HEK293 (cell line): ENCODE measurements at regions not wholly inside any gene's neighbourhood (a gene's known extent, or its start where the extent isn't known, plus 50 kb on each side); places are given as distances from the start of the nearest gene placed in this dataset.

Experiments used
- CTCF ChIA-PET: fragments of 350-600 bp; formaldehyde crosslinking; extraction: SDS; loops from one replicate; lab custom pipeline; 2021; ENCODE audit warnings: antibody characterized with exemption; lab: Yijun Ruan, JAX
- POLR2A ChIA-PET: fragments of 300-600 bp; formaldehyde crosslinking; extraction: SDS; loops from one replicate; lab custom pipeline; 2020; ENCODE audit warnings: antibody characterized with exemption, inconsistent platforms; lab: Yijun Ruan, JAX
- H3K27ac ChIP-seq: fragments of 200-500 bp; sonication (Bioruptor generic); 2 replicates; pipeline ENCODE4 v1.5.1; 2014; ENCODE audit warnings: low read depth, low read length, control low read depth, inconsistent platforms; ENCODE audit errors: extremely low read depth
- H3K36me3 ChIP-seq, 2 experiments: fragments of 200-500 bp in 1 of 2; sonication (Bioruptor generic) in 1 of 2; 1 replicate in 1 of 2; 2 replicates in 1 of 2; pipeline ENCODE4 v1.5.1; 2014 to 2017; ENCODE audit warnings: inconsistent platforms in 2 of 2, low read length in 2 of 2; ENCODE audit not compliant: control insufficient read depth in 2 of 2, insufficient read depth in 1 of 2
- H3K4me1 ChIP-seq: fragments of 200-500 bp; sonication (Bioruptor generic); 2 replicates; pipeline ENCODE4 v1.5.1; 2014; ENCODE audit warnings: mild to moderate bottlenecking, low read length, inconsistent platforms; ENCODE audit not compliant: control insufficient read depth, insufficient read depth
- H3K4me3 ChIP-seq: 2 replicates; pipeline ENCODE4 v1.5.1; 2011; ENCODE audit warnings: low read depth, mild to moderate bottlenecking, control low read depth, low read length, moderate library complexity
- H3K9me3 ChIP-seq: fragments of 200-500 bp; sonication (Bioruptor generic); 2 replicates; pipeline ENCODE4 v1.5.1; 2014; ENCODE audit warnings: low read depth, low read length, inconsistent platforms; ENCODE audit not compliant: control insufficient read depth, insufficient read depth
- BCL11B ChIP-seq: fragments of 450-650 bp; formaldehyde crosslinking; IDR thresholded peaks from 2 replicates; pipeline ENCODE4 v1.5.1; 2016; ENCODE audit warnings: low read depth, missing biosample characterization, missing genetic modification characterization
- GLIS1 ChIP-seq: fragments of 450-650 bp; formaldehyde crosslinking; IDR thresholded peaks from 2 replicates; pipeline ENCODE4 v1.5.1; 2016; ENCODE audit warnings: missing biosample characterization, missing genetic modification characterization
- HOXA7 ChIP-seq: sonication (generic); formaldehyde crosslinking; IDR thresholded peaks from 2 replicates; pipeline ENCODE4 v1.8.1; 2022; ENCODE audit warnings: missing genetic modification reagents, borderline replicate concordance
- KLF17 ChIP-seq: fragments of 450-650 bp; formaldehyde crosslinking; IDR thresholded peaks from 2 replicates; pipeline ENCODE4 v1.5.1; 2016; ENCODE audit warnings: missing biosample characterization, missing genetic modification characterization
- KLF9 ChIP-seq: fragments of 450-650 bp; formaldehyde crosslinking; IDR thresholded peaks from 2 replicates; pipeline ENCODE4 v1.5.1; 2016; ENCODE audit warnings: missing biosample characterization, missing genetic modification characterization, low read depth
- SP7 ChIP-seq: fragments of 450-650 bp; formaldehyde crosslinking; IDR thresholded peaks from 2 replicates; pipeline ENCODE4 v1.5.1; 2016; ENCODE audit warnings: missing biosample characterization, missing genetic modification characterization
- YY1 ChIP-seq: fragments of 450-650 bp; formaldehyde crosslinking; IDR thresholded peaks from 2 replicates; pipeline ENCODE4 v1.5.1; 2018; ENCODE audit warnings: missing biosample characterization, missing genetic modification characterization
- ZBTB21 ChIP-seq: fragments of 450-650 bp; formaldehyde crosslinking; IDR thresholded peaks from 2 replicates; pipeline ENCODE4 v1.5.1; 2017; ENCODE audit warnings: missing biosample characterization, missing genetic modification characterization
- ZNF138 ChIP-seq: fragments of 450-650 bp; formaldehyde crosslinking; IDR thresholded peaks from 2 replicates; pipeline ENCODE4 v1.5.1; 2016; ENCODE audit warnings: missing biosample characterization, missing genetic modification characterization, borderline replicate concordance
- ZNF146 ChIP-seq: fragments of 450-650 bp; formaldehyde crosslinking; IDR thresholded peaks from 2 replicates; pipeline ENCODE4 v1.5.1; 2016; ENCODE audit warnings: missing biosample characterization, missing genetic modification characterization
- ZNF16 ChIP-seq: fragments of 450-650 bp; formaldehyde crosslinking; IDR thresholded peaks from 2 replicates; pipeline ENCODE4 v1.5.1; 2016; ENCODE audit warnings: low read depth, missing biosample characterization, missing genetic modification characterization
- ZNF169 ChIP-seq: fragments of 450-650 bp; formaldehyde crosslinking; IDR thresholded peaks from 2 replicates; pipeline ENCODE4 v1.5.1; 2016; ENCODE audit warnings: missing biosample characterization, missing genetic modification characterization
- ZNF175 ChIP-seq: fragments of 450-650 bp; formaldehyde crosslinking; IDR thresholded peaks from 2 replicates; pipeline ENCODE4 v1.5.1; 2016; ENCODE audit warnings: missing biosample characterization, missing genetic modification characterization
- ZNF2 ChIP-seq: fragments of 450-650 bp; formaldehyde crosslinking; IDR thresholded peaks from 2 replicates; pipeline ENCODE4 v1.5.1; 2016; ENCODE audit warnings: missing biosample characterization, missing genetic modification characterization
- ZNF211 ChIP-seq: fragments of 450-650 bp; formaldehyde crosslinking; IDR thresholded peaks from 2 replicates; pipeline ENCODE4 v1.5.1; 2016; ENCODE audit warnings: low read depth, missing biosample characterization, missing genetic modification characterization
- ZNF280D ChIP-seq: fragments of 450-650 bp; formaldehyde crosslinking; IDR thresholded peaks from 2 replicates; pipeline ENCODE4 v1.5.1; 2016; ENCODE audit warnings: missing biosample characterization, missing genetic modification characterization
- ZNF350 ChIP-seq: fragments of 450-650 bp; formaldehyde crosslinking; IDR thresholded peaks from 2 replicates; pipeline ENCODE4 v1.5.0; 2017; ENCODE audit warnings: missing biosample characterization, mild to moderate bottlenecking, missing genetic modification characterization
- ZNF391 ChIP-seq: fragments of 450-650 bp; formaldehyde crosslinking; IDR thresholded peaks from 2 replicates; pipeline ENCODE4 v1.5.1; 2016; ENCODE audit warnings: low read depth, missing biosample characterization, missing genetic modification characterization, borderline replicate concordance
- ZNF426 ChIP-seq: fragments of 450-650 bp; formaldehyde crosslinking; IDR thresholded peaks from 2 replicates; pipeline ENCODE4 v1.5.1; 2017; ENCODE audit warnings: missing biosample characterization, missing genetic modification characterization, mild to moderate bottlenecking, inconsistent platforms, moderate library complexity
- ZNF518A ChIP-seq: fragments of 450-650 bp; formaldehyde crosslinking; conservative IDR thresholded peaks from 2 replicates; pipeline ENCODE4 v1.5.1; 2016; ENCODE audit warnings: low read depth, missing biosample characterization, missing genetic modification characterization
- ZNF521 ChIP-seq: fragments of 450-650 bp; formaldehyde crosslinking; IDR thresholded peaks from 2 replicates; pipeline ENCODE4 v1.5.1; 2017; ENCODE audit warnings: missing biosample characterization, mild to moderate bottlenecking, missing genetic modification characterization
- ZNF549 ChIP-seq: fragments of 450-650 bp; IDR thresholded peaks from 2 replicates; pipeline ENCODE4 v1.5.1; 2018; ENCODE audit warnings: missing biosample characterization, missing genetic modification characterization, mild to moderate bottlenecking, inconsistent platforms, moderate library complexity
- ZNF560 ChIP-seq: fragments of 450-650 bp; formaldehyde crosslinking; IDR thresholded peaks from 2 replicates; pipeline ENCODE4 v1.5.1; 2017; ENCODE audit warnings: missing biosample characterization, missing genetic modification characterization, borderline replicate concordance
- ZNF585B ChIP-seq: fragments of 450-650 bp; formaldehyde crosslinking; IDR thresholded peaks from 2 replicates; pipeline ENCODE4 v1.5.1; 2016; ENCODE audit warnings: missing biosample characterization, missing genetic modification characterization
- ZNF621 ChIP-seq: fragments of 450-650 bp; formaldehyde crosslinking; IDR thresholded peaks from 2 replicates; pipeline ENCODE4 v1.5.1; 2017; ENCODE audit warnings: missing biosample characterization, missing genetic modification characterization
- ZNF624 ChIP-seq: fragments of 450-650 bp; formaldehyde crosslinking; IDR thresholded peaks from 2 replicates; pipeline ENCODE4 v1.5.1; 2017; ENCODE audit warnings: missing biosample characterization, missing genetic modification characterization
- ZNF626 ChIP-seq: fragments of 450-650 bp; sonication (Bioruptor Pico); formaldehyde crosslinking; IDR thresholded peaks from 2 replicates; pipeline ENCODE4 v1.5.1; 2018; ENCODE audit warnings: missing biosample characterization, missing genetic modification characterization, inconsistent platforms
- ZNF670 ChIP-seq: fragments of 450-650 bp; formaldehyde crosslinking; IDR thresholded peaks from 2 replicates; pipeline ENCODE4 v1.5.1; 2016; ENCODE audit warnings: missing biosample characterization, missing genetic modification characterization, low read depth
- ZNF707 ChIP-seq: fragments of 450-650 bp; formaldehyde crosslinking; IDR thresholded peaks from 2 replicates; pipeline ENCODE4 v1.5.1; 2016; ENCODE audit warnings: missing biosample characterization, missing genetic modification characterization

GRCh38 chr4:159981469-159981856 lies 878.6 kb downstream of the RAPGEF2 start:
- H3K4me3 ChIP-seq: no peak overlapping the region
- no peaks in the 10 kb centered on the region for H3K36me3 ChIP-seq
- no peaks in the 10 kb centered on the region for H3K9me3 ChIP-seq
- ChIA-PET CTCF (no interaction called here), POLR2A (no interaction called here)
- H3K27ac ChIP-seq: no peak overlapping the region
- H3K4me1 ChIP-seq: no peaks in the 10 kb centered on the region
- TF ChIP-seq KLF9 (tag by site-specific recombination) (no peak), KLF17 (tag by site-specific recombination) (no peak), BCL11B (tag by site-specific recombination) (no peak), ZNF549 (tag by site-specific recombination) (no peak), ZNF350 (tag by site-specific recombination) (no peak), ZNF518A (no peak), ZNF585B (tag by site-specific recombination) (no peak), ZNF2 (tag by site-specific recombination) (no peak), ZNF670 (tag by site-specific recombination) (no peak), ZNF621 (tag by site-specific recombination) (no peak), ZNF707 (no peak), SP7 (tag by site-specific recombination) (no peak), ZNF521 (tag by site-specific recombination) (no peak), ZNF138 (tag by site-specific recombination) (no peak), ZNF16 (tag by site-specific recombination) (no peak), ZNF426 (tag by site-specific recombination) (no peak), ZNF626 (tag by site-specific recombination) (no peak), GLIS1 (tag by site-specific recombination) (no peak), ZNF175 (tag by site-specific recombination) (no peak)

GRCh38 chr4:159983082-159983481 lies 880.2 kb downstream of the RAPGEF2 start:
- POLR2A ChIA-PET: no interaction called here
- CTCF ChIA-PET: interaction anchor here (0.6 kb wide), 1 partner anchor 493 kb away, joined by 3 read pairs; no protein-coding TSS in a partner anchor
- no peak for TF ChIP-seq ZNF624 (tag by site-specific recombination)
- TF ChIP-seq ZNF391: no peak
- no peak for TF ChIP-seq ZNF560 (tag by site-specific recombination)
- no peak for TF ChIP-seq ZBTB21 (tag by site-specific recombination)
- TF ChIP-seq ZNF211: no peak
- no peak for TF ChIP-seq ZNF626 (tag by site-specific recombination)
- TF ChIP-seq ZNF280D (tag by site-specific recombination): no peak
- no peak for TF ChIP-seq ZNF169 (tag by site-specific recombination)
- TF ChIP-seq YY1 (tag by site-specific recombination): no peak
- no peak for TF ChIP-seq ZNF146
- TF ChIP-seq HOXA7: no peak

More at GRCh38 chr4:159983082-159983481, 880.2 kb downstream of the RAPGEF2 start:
- no peaks in the 10 kb centered on the region for H3K9me3 ChIP-seq
- no peaks in the 10 kb centered on the region for H3K36me3 ChIP-seq
- no peak overlapping the region for H3K27ac ChIP-seq
- H3K4me1 ChIP-seq: no peaks in the 10 kb centered on the region
- no peak overlapping the region for H3K4me3 ChIP-seq
